ENCODE measurements at regions not wholly inside any gene's neighbourhood (a gene's known extent, or its start where the extent isn't known, plus 50 kb on each side); places are given as distances from the start of the nearest gene placed in this dataset.

- TF ChIP-seq EZH2phosphoT487 (IDR thresholded peaks at IDR 0.05; ENCODE audit: insufficient read depth, low read depth) (no peak), EZH2 (IDR thresholded peaks at IDR 0.05; ENCODE audit: insufficient read depth, poor library complexity, severe bottlenecking) (no peak)
Measured at GRCh38 chr7:7100432-7100849, 81.9 kb upstream of the C1GALT1 start.

Measured in GM23248 (cell line).